HG03575 (cell line): ENCODE measurements at regions not wholly inside any gene's neighbourhood (a gene's known extent, or its start where the extent isn't known, plus 50 kb on each side); places are given as distances from the start of the nearest gene placed in this dataset.

ENCODE experiments used
- ATAC-seq: cut with Tn5 transposase; IDR thresholded peaks from one replicate; pipeline ENCODE4 v1.9.1; 2021; ENCODE audit not compliant: unreplicated experiment, insufficient number of reproducible peaks, low FRiP score; ENCODE audit errors: extremely low read depth

DNA sequence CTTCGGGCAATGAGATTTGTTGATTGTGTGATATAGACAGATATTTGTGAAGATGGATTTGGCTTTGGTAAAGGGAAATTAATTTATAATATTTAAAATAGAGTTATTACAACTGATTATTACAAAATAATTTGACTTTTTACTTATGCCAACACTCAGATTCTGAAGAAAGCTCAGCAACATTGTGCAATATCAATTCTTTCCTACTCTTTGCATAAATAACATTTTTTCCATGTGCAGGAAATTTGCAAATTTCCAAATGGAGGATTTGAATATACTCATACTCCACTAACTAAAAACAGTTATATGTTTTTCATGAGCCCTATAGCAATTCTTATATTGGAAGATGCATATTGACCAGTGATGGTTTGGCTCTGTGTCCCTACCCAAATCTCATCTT, 676.4 kb upstream of the ADAMTS5 start:
- ATAC-seq, result no peak

DNA sequence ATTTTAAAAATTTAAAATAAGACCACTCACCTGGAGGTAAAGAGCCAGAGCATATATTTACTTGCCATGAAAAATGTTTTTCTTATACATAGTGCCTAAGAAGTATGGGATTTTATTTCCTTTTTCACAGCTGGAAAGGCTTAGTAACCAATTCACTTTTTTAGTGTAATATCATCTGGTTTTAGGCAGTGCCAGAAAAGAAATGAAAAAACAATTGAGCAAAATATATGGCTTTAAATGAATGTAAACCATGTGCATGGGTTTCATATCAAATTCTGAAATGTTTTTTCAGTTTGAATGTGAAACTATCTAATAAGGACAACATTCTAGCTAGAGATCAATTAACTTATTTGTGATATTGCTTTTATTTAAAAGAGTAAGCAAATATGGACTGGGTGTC, 672.4 kb upstream of the ADAMTS5 start:
- ATAC-seq, result no peak

DNA sequence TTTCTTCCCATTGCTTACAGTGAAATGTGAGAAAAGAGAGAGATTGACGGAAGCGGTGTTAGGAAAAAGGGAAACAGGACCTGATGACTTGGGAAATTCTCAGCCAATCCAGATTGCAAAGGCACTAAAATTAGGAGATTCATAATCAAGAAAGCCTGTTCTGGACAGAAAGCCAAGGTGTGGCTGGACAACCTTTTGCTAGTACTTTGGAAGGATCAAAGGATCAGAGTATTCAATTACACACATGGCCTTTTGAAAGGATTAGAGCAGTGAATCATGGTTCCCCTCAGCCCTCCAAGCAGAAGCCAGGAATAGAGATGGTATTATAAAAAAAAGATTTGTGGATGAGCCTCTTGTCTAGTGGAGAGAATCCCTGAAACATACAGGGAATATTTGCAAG, 669.8 kb upstream of the ADAMTS5 start:
- no peak for ATAC-seq

DNA sequence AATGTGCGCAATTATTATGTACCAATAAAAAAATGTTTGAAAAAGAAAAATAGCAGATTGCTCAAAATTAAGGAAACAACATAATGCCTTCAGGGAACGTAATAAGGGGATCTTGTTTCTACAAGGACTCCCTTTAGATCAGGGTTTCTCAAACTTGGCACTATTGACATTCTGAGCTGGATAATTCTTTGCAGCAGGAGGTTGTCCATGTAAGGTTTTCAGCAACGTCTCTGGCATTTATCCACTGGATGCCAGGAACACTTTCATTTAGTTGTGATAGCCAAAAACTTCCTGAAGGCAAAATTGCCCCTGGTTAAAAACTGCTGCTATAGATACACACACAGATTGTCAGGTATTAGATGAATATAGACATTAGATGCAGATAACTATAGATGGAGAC, 666.7 kb upstream of the ADAMTS5 start:
- ATAC-seq, result no peak

DNA sequence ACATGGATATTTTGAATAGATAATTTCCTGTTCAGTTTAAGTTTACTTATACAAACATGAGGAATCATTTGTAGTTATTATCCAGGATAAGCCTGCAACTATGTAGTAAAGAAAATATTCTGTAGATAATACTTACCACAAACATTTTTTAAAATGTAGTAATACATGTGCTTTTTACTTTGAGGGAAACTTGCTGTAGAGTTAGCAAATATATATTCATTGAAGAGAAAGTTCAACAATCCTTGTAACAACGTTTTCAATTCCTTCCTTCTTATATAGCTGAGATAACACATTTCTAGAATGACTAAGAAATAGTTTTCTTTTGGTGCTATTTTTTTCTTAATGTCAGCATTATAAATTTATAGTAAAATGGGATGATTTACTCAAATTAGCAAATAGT, 664.6 kb upstream of the ADAMTS5 start:
- no peak for ATAC-seq

DNA sequence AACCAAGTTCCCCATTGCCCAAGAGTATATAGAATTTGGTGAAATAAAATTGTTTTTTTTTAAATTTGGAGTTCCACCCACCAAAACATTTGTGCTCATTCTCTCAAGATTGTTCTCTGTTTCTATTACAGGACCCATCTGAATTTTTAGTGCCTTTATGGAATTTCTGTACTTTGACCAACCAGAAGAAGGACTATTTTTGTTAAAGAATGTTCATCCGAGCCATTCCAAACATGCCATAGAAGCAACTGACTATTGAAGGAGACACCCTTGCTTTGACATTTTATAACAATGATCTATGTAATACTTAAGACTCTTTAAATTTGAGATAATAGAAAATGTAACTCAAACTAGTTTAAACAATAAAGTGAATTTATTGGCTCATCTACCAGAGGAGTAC, 655.7 kb upstream of the ADAMTS5 start:
- no peak for ATAC-seq

DNA sequence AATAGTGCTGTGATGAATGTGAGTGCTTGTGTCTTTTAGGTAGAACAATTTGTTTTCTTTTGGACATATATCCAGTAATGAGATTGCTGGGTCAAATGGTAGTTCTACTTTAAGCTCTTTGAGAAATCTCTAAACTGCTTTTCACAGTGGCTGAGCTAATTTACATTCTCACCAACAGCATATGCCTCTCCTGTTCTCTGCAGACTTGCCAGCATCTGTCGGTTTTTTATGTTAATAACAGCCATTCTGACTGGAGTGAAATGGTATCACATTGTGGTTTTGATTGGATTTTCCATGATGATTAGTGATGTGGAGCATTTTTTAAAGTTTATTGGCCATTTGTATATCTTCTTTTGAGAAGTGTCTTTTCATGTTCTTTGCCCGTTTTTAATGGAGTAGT, 647.3 kb upstream of the ADAMTS5 start:
- ATAC-seq, result no peak

DNA sequence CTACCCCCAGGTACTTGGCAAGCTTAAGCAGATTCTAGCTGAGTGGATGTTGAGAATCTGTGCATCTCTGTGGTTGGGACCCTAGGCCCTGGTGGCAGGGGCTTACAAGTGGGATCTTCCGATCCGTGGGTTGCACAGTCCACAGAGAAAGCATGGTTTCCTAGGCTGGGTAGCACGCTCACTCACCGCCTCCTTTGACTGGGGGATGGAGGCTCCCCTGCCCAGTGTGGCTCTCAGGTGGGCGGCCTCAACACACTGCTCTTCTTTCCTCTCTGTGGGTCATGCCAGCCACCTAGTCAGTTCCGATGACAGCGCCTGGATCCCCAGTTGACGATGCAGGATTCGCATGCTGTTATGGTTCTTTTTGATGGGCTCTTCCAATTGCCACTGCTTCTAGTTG, 639.5 kb upstream of the ADAMTS5 start:
- ATAC-seq, result no peak

DNA sequence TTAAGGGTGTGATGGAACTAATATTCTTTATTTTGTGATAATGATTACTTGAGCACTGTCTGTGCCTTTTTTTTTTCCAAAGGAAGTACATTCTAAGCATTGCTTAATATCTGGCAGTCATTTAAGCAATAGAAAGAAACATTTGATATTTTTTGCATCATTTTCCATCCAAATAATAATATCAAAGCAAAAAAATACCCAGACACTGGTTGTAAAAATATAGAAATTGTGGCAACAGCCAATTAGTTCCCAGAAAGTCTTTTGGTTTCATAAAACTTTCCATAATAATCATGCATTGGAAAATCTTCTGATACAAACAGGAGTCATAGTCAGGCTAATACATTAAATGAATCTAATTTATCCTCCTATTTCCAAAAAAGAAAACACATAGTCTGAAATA, 629.3 kb upstream of the ADAMTS5 start:
- ATAC-seq, result no peak

DNA sequence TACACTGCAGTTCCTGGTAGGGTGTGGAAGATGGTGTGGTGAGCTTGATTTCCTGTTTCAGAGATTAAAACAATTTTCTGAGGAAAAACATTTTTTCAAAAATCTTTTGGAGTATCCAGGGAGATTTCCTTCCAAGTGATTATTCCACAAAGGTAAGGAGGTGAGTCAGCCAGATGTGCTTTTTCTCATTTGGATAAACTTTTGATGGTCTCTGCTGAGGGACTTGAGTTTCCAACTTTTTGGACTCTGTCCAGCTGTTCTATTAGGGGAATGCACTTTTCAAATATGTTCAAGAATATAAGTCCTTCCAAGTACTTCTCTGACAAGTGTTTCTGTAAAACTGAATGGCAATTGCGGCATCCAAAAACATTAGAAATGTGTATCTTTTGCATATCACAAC, 628.8 kb upstream of the ADAMTS5 start:
- no peak for ATAC-seq

DNA sequence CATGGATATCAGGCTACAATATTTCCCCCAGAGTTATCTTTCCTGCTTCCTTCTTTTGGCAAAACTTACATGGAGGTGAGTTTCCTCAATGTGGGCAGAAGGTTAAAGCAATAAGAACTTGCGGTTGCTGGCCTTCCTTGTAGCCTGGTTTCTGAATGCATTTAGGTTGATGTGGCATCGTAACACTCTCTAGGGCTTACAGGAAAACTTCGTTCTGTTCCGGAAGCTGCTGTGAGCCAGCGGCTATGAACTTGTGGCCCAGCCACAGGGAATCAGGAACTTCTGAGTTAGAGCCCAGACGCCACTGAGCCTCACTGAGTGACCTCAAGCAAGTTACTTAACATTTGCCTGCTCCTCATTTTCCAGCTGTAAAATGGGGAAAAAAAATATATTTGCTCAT, 623.4 kb upstream of the ADAMTS5 start:
- ATAC-seq, result no peak

DNA sequence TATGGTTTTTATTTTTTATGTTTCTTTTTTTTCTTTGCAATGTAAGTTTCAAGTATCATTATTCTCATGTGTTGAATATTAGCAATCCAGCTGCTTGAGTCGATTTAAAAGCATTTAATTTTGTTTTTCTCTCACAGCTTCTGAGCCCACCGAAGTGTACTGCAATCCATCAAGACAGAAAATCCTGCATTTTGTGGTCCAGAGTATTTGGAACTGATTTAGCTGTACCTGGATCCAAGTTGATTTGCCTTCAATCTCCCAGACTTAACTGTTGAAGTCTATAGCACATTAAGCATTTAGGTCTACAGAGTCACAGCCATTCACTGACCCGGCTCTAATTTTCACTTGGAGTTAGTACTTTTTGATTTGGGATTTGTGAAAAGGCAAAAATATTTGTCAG, 622.9 kb upstream of the ADAMTS5 start:
- ATAC-seq, result no peak

DNA sequence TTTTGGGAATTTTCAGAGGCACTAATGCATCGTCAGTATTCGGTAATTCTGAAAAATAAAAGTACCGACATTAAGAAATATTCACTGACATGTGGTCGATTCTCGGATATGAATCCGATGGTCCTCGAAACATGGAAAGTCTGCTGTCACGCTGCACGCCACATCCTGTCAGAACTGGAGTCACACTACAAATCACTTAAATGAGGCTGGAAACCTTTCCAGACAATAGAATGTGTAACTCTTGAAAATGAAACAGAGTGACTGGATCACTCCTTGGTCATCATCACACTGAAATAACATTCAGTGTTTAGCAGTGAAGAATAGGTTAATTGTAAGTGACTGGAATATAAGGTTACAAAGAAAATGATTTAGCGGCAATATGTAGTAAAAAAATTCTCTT, 620.1 kb upstream of the ADAMTS5 start:
- ATAC-seq, result no peak

DNA sequence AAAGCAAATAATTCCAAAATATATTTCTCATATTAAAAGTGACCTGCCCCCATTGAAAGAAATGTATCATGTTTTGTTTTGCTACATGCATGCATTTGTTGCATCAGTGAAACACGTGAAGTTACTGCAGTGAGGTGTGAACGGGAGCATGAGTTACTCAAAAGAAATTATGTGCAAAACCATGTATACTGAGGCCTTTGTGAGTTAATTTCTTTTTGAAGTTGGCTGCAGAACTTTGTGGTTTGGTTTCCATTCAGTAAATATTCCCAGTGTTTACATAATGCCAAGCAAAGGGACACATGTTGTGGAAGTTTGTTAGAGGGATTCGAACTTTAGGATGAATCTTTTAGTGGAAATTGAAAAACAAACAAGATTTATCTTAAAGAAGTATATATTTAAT, 619.4 kb upstream of the ADAMTS5 start:
- ATAC-seq, result no peak

DNA sequence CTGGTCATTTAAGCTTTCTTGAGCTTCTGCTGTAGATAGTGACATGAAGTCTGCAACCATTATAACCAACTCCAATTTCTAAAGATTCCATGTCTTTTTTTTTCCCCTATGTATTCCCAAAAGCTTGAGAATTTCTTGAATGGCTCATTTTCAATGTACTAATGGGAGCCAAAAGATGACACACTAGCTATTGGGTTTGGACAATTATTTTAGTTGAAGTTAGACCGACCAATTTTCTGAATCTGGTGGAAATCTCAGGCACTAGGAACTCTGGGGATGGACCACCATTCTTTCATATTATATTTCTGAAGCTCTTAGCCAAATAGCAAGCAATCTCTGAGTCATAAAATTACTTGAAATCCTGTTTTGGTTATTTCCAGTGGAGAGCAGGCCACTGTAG, 617.4 kb upstream of the ADAMTS5 start:
- no peak for ATAC-seq

DNA sequence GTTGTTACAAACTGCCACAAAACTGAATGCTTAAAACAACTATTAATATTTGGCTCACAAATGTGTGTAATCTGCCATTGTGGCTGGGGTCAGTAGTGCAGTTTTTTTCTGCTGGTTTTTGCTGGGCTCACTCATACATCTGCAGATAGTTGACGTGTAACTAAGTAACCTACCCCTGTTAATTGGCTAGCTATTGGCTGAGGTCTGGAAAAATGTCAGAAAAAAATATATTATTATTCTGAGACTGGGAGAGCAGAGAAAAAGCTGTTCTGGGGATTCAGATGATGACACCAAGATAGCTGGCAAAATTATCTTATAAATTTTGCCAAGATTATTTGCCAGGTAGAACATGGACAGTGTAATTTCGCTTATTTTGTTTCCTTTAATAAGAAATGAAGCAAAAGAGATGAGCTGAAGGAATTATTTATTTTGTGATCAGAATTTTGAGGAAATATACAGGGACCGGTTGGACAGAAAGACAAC, 616.1 kb upstream of the ADAMTS5 start:
- ATAC-seq, result no peak

DNA sequence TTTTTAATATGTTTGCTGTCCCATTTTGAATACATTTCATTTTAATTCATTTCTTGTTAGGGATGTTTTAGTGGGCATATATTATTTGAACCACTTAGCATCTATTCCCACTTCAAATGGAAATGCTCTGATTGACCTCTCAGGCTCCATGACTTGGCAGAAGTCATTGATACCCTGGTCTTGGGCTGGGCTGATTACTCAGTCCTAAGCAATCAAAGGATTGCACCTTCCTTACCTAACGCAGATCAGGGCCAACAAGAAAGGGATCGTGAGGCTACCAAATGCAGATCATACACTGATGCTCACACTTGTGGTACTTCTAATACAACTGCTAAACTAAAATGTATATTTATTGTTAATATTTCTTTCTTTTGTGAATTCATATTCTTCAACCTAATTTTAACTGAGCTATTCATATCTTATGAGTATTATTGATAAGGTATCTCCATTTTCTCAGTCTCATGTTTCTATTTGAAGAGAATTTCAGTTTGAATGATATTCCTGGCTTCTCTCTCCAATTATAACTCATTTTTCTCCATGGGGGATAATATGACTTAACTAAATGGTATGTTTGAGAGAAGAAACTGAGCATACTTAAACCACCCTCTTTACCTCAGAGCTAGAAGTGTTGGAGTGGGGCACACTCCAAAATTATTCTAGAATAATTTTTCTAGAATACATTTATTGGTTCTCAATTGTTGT, 615.5 kb upstream of the ADAMTS5 start:
- ATAC-seq, result no peak

DNA sequence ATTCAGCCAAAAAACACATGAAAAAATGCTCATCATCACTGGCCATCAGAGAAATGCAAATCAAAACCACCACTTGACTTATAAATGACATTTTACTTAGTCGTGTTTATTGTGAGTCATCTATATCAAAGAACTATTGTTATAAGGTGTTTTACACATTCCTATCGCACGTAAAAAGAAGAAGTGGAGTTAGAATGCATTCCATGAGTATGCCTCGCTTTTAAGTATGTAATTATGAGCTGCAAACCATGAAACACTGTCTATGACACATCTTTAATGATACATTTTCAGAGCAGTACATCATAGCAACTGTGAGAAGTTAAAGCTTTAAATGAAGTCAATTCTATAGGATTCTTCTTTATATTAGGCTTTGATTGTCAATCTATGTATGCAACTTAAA, 614.3 kb upstream of the ADAMTS5 start:
- ATAC-seq, result no peak

DNA sequence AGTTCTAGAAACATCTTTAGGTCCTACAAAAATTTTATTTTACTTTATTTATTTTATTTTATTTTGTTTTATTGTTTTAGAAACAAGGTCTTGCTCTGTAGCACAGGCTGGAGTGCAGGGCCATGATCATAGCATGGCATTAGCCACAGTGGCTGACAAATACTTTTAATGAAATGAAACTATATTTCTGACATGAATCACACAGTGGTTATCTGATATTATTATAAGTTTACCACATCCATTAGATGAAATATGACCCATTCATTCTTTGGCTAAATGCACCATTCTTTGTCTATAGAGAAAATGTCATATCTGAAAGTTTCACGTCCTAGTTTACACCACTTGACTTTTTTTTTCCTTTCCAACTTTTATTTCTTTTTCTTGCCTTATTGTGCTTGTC, 613.4 kb upstream of the ADAMTS5 start:
- no peak for ATAC-seq

DNA sequence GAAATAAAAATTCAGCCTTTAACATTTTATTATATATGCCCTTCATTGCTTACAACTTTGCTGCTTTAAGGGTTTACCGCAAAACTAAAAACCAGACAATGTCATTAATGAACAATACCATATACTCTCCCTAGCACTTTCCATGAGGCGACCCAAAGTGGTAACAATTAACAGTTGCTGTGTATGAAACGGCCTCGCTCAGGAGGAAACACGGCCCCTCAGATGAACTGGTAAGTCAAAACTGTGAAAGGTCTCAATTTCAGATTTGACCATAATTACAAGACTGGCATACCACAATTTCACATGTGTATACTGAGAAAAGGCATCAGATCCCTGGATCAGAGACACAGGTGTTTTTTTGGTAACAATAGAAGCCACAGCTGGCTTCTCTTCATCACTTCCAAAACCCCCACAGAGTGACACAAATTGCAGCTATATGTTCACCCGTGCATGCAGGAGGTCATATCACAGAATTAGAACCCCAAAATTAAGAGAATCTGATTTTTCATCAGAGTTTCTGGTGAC, 611.9 kb upstream of the ADAMTS5 start:
- ATAC-seq, result no peak

DNA sequence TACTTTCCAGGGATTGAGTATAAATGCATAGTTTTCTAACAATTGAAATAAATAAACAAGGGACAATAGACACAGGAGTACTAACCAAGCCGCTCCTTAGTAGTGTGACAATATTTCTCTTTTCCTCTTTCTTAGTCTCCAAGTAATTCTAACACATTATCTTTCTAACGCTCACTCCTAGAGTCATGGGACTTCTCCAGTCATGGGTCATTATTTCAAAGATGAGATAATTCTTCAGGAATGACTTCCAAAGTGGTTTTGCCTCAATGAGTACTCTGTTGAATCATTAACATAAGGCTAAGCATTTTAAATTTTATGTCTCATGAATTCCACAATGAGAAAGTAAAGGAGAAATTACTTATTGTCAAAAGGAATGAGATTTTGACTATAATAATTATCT, 605.8 kb upstream of the ADAMTS5 start:
- ATAC-seq, result no peak
